OCI-LY1 (cell line): ENCODE measurements at regions not wholly inside any gene's neighbourhood (a gene's known extent, or its start where the extent isn't known, plus 50 kb on each side); places are given as distances from the start of the nearest gene placed in this dataset.

Experiments used
- CTCF ChIP-seq: fragments of 200-600 bp; sonication (generic), shearing (Covaris generic); IDR thresholded peaks from 2 replicates; pipeline ENCODE4 v1.5.1; 2017; ENCODE audit warnings: mild to moderate bottlenecking, antibody characterized with exemption, low read length, moderate library complexity, mixed read lengths
- EZH2 ChIP-seq: fragments of 200-600 bp; sonication (generic), shearing (Covaris generic); IDR thresholded peaks from 2 replicates; pipeline ENCODE4 v1.8.0; 2017; ENCODE audit warnings: borderline replicate concordance, mixed run types, mild to moderate bottlenecking, antibody characterized with exemption, low read length, moderate library complexity, mixed read lengths

GRCh38 chr1:5485968-5486696, 506.1 kb downstream of the NPHP4 start:
- TF ChIP-seq CTCF (no peak), EZH2 (no peak)
